ENCODE measurements at regions not wholly inside any gene's neighbourhood (a gene's known extent, or its start where the extent isn't known, plus 50 kb on each side); places are given as distances from the start of the nearest gene placed in this dataset.

DNA sequence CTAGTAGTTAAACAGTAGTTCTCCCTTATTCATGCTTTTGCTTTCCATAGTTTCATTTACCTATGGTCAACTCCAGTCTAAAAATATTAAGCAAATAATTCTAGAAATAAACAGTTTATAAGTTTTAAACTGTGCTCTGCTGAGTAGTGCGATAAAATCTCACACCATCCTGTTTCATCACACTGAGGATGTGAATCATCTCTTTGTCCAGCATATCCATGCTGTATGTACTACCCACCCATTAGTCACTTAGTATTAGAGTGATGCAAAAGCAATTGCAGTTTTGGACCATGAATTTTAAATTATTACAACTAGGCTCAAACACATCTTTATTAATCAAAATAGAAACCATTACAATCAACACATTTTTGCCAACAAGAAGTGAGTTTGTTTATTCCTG, 187.4 kb downstream of the TEX13C start:
- TF ChIP-seq, protein P1, sequence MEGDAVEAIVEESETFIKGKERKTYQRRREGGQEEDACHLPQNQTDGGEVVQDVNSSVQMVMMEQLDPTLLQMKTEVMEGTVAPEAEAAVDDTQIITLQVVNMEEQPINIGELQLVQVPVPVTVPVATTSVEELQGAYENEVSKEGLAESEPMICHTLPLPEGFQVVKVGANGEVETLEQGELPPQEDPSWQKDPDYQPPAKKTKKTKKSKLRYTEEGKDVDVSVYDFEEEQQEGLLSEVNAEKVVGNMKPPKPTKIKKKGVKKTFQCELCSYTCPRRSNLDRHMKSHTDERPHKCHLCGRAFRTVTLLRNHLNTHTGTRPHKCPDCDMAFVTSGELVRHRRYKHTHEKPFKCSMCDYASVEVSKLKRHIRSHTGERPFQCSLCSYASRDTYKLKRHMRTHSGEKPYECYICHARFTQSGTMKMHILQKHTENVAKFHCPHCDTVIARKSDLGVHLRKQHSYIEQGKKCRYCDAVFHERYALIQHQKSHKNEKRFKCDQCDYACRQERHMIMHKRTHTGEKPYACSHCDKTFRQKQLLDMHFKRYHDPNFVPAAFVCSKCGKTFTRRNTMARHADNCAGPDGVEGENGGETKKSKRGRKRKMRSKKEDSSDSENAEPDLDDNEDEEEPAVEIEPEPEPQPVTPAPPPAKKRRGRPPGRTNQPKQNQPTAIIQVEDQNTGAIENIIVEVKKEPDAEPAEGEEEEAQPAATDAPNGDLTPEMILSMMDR (IDR thresholded peaks at IDR 0.05; ENCODE audit: unreplicated experiment in 3 of 3) = no peak
- no peaks in the 10 kb centered on the region for H3K27me3 Mint-ChIP-seq (ENCODE audit: low read depth)
- H3K9me3 Mint-ChIP-seq = peaks cover 15% of the 10 kb centered on the region
- H3K27ac Mint-ChIP-seq = no peak overlapping the region
- H3K4me3 Mint-ChIP-seq = no peak overlapping the region
- H3K4me1 Mint-ChIP-seq = no peaks in the 10 kb centered on the region
- H3K36me3 Mint-ChIP-seq (ENCODE audit: low read depth) = no peaks in the 10 kb centered on the region

- TF ChIP-seq, protein P1 (IDR thresholded peaks at IDR 0.05; ENCODE audit: unreplicated experiment in 3 of 3) = no peak
- H3K9me3 Mint-ChIP-seq = peaks cover under 1% of the 10 kb centered on the region
- no peaks in the 10 kb centered on the region for H3K27me3 Mint-ChIP-seq (ENCODE audit: low read depth)
- H3K27ac Mint-ChIP-seq = no peak overlapping the region
- no peaks in the 10 kb centered on the region for H3K4me1 Mint-ChIP-seq
- H3K4me3 Mint-ChIP-seq = no peak overlapping the region
- no peaks in the 10 kb centered on the region for H3K36me3 Mint-ChIP-seq (ENCODE audit: low read depth)
These were observed 200.4 kb downstream of the TEX13C start for GRCh38 chrX:125520029-125520428.

- no peaks in the 10 kb centered on the region for H3K27me3 Mint-ChIP-seq (ENCODE audit: low read depth)
- TF ChIP-seq, protein P1 (IDR thresholded peaks at IDR 0.05; ENCODE audit: unreplicated experiment in 3 of 3) = no peak
- H3K9me3 Mint-ChIP-seq = peaks cover 10% of the 10 kb centered on the region
- no peak overlapping the region for H3K4me3 Mint-ChIP-seq
- no peak overlapping the region for H3K27ac Mint-ChIP-seq
- no peaks in the 10 kb centered on the region for H3K36me3 Mint-ChIP-seq (ENCODE audit: low read depth)
- H3K4me1 Mint-ChIP-seq = no peaks in the 10 kb centered on the region
These were observed 203.1 kb downstream of the TEX13C start for GRCh38 chrX:125522752-125523151.

DNA sequence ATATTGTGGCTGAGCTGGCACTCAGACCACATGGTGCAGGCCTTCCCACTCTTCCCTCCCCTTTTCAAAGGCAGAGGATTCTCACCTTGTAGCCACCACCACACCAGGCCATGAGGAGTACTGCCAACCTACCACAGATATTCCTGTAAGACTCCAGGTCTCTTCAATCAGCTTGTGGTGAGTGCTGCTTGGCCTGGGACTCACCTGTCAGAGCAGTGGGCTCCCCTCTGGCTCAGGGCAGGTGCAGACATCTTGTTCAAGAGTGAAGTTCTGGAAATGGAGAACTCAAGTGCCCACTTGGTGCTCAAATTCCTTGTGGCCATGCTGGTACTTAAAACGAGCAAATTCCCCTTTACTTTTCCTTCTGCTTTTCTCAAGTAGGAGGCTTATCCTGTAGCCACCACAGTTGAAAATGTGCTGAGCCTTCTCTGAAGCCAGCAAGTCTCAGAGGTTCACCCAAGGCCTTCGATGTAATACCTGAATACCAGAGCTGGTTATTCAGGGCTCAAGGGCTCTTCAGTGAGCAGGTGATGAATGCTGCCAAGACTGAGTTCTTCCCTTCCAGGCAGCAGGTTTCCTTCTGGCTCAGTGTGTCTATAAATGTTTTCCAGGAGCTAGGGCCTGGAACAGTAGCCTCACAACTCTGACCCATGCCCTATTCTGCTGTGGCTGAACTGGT, 212.9 kb downstream of the TEX13C start:
- Mint-ChIP-seq H3K27ac (no peak overlapping the region), H3K36me3 (ENCODE audit: low read depth) (no peaks in the 10 kb centered on the region), H3K27me3 (ENCODE audit: low read depth) (no peaks in the 10 kb centered on the region), H3K9me3 (peaks cover 5% of the 10 kb centered on the region), H3K4me3 (no peak overlapping the region), H3K4me1 (no peaks in the 10 kb centered on the region)
- TF ChIP-seq, protein P1 (IDR thresholded peaks at IDR 0.05; ENCODE audit: unreplicated experiment in 3 of 3) = no peak

DNA sequence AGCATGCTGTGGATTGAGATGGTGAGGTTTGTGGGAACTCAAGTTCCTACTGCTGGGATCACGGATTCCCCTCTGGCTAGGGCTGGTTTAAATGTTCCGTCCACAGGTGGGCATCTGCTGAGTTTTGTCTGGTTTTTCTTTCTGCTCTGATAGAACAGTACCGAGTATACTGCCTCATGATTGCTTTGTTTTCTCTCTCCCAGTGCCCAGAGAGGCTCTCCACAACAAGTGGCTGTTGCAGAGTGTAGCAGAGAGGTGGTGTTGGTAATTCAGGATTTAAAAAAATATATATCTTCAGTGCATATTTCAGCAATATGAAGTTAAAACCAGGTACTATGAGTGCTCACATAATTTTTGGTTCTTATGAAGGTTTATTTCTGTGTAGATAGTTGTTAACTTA, 213.7 kb downstream of the TEX13C start:
- Mint-ChIP-seq H3K9me3 (peaks cover 5% of the 10 kb centered on the region), H3K27me3 (ENCODE audit: low read depth) (no peaks in the 10 kb centered on the region), H3K36me3 (ENCODE audit: low read depth) (no peaks in the 10 kb centered on the region), H3K4me3 (no peak overlapping the region), H3K4me1 (no peaks in the 10 kb centered on the region), H3K27ac (no peak overlapping the region)
- TF ChIP-seq, protein P1 (IDR thresholded peaks at IDR 0.05; ENCODE audit: unreplicated experiment in 3 of 3) = no peak

- H3K4me1 Mint-ChIP-seq = no peaks in the 10 kb centered on the region
- no peaks in the 10 kb centered on the region for H3K27me3 Mint-ChIP-seq (ENCODE audit: low read depth)
- TF ChIP-seq, protein P1 (IDR thresholded peaks at IDR 0.05; ENCODE audit: unreplicated experiment in 3 of 3) = no peak
- no peak overlapping the region for H3K4me3 Mint-ChIP-seq
- H3K27ac Mint-ChIP-seq = no peak overlapping the region
- peaks cover 18% of the 10 kb centered on the region for H3K9me3 Mint-ChIP-seq
- no peaks in the 10 kb centered on the region for H3K36me3 Mint-ChIP-seq (ENCODE audit: low read depth)
These were observed 224.5 kb downstream of the TEX13C start for GRCh38 chrX:125544031-125544660.
